ENCODE measurements at regions not wholly inside any gene's neighbourhood (a gene's known extent, or its start where the extent isn't known, plus 50 kb on each side); places are given as distances from the start of the nearest gene placed in this dataset.

DNA sequence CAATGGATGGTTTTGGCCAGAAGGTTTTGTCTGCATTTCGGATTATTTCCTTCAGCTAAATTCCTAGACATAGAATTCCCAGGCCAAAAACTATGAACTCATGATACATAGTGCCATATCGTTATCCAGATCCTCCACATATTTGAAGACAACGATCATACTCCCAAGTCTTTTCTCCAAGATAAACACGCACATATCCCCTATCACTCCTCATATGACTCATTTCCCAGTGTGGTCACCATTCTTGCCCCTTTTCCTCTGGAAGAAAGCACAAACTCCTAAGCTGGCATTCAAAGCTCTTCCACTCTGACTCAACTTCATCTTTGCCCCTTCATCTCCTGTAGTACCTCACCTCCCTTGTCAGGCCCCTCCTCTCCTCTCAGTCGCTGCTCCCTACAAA is 277.6 kb downstream of the PLPP3 start:
- no peak for FAIRE-seq
- no peak for TF ChIP-seq RAD21 (IDR thresholded peaks at IDR 0.05 in 1 of 2, conservative IDR thresholded peaks at IDR 0.05 in 1 of 2; ENCODE audit: low read depth in 2 of 2, low read length in 2 of 2)
- TF ChIP-seq GABPA (IDR thresholded peaks at IDR 0.05; ENCODE audit: borderline replicate concordance, insufficient read depth, low read length) = no peak
- no peak for TF ChIP-seq SP1 (IDR thresholded peaks at IDR 0.05; ENCODE audit: low read depth, low read length)
- no peak for TF ChIP-seq MAFK (IDR thresholded peaks at IDR 0.05; ENCODE audit: low read depth, low read length)
- TF ChIP-seq NRF1 (IDR thresholded peaks at IDR 0.05; ENCODE audit: low read depth, low read length) = no peak
- no peak for TF ChIP-seq RFX5 (IDR thresholded peaks at IDR 0.05; ENCODE audit: borderline replicate concordance, low read depth, low read length)
- no peak for TF ChIP-seq KDM4A (IDR thresholded peaks at IDR 0.05; ENCODE audit: low read depth, low read length, severe bottlenecking)
- no peak for TF ChIP-seq TBP (IDR thresholded peaks at IDR 0.05; ENCODE audit: low read depth, low read length)
- TF ChIP-seq CTBP2 (IDR thresholded peaks at IDR 0.05; ENCODE audit: borderline replicate concordance, insufficient read depth, insufficient read length, low read length) = no peak

More for the DNA sequence above, 277.6 kb downstream of the PLPP3 start:
- Histone ChIP-seq H3K79me2 (ENCODE audit: control insufficient read depth in 1 of 2, insufficient read depth in 2 of 2, low read length in 2 of 2) (no peaks in the 10 kb centered on the region), H3K9me3 (ENCODE audit: insufficient read depth in 2 of 2, low read depth in 1 of 2, low read length in 1 of 2) (no peaks in the 10 kb centered on the region), H3K27me3 (replicated peaks in 1 of 4; ENCODE audit: control insufficient read depth in 3 of 4, extremely low read depth in 1 of 4, insufficient read depth in 3 of 4, low read length in 3 of 4) (no peaks in the 10 kb centered on the region), H3K18ac (ENCODE audit: extremely low read depth, low read length) (no peak overlapping the region), H3K79me1 (ENCODE audit: low read depth, low read length) (no peaks in the 10 kb centered on the region), H3K23ac (ENCODE audit: insufficient read length) (no peak overlapping the region), H4K8ac (ENCODE audit: extremely low read depth, insufficient read depth, low read length) (no peak overlapping the region), H2BK120ac (replicated peaks; ENCODE audit: low read depth, low read length) (no peak overlapping the region), H2AFZ (ENCODE audit: low read length) (no peak overlapping the region), H3K27ac (ENCODE audit: low read depth, low read length) (no peak overlapping the region), H3K9ac (replicated peaks in 1 of 4; ENCODE audit: extremely low read depth in 1 of 4, low read depth in 3 of 4, low read length in 3 of 4) (no peak overlapping the region), H3K14ac (ENCODE audit: insufficient read length) (no peak overlapping the region), H3K4me1 (replicated peaks in 1 of 4; ENCODE audit: control insufficient read depth in 3 of 4, insufficient read depth in 4 of 4, low read length in 3 of 4) (no peaks in the 10 kb centered on the region), H3K4me2 (ENCODE audit: insufficient read depth in 1 of 2, low read depth in 2 of 2, low read length in 2 of 2) (no peak overlapping the region), H4K91ac (replicated peaks; ENCODE audit: insufficient read length, low read length) (no peak overlapping the region), H4K20me1 (replicated peaks in 1 of 2; ENCODE audit: control insufficient read depth in 1 of 2, insufficient read depth in 2 of 2, low read length in 2 of 2) (no peaks in the 10 kb centered on the region), H2BK20ac (ENCODE audit: low read length) (no peak overlapping the region), H2AK5ac (ENCODE audit: low read depth, low read length) (no peak overlapping the region), H2BK12ac (ENCODE audit: low read depth, low read length) (no peak overlapping the region), H3K4me3 (ENCODE audit: extremely low read depth in 1 of 4, insufficient read depth in 2 of 4, low read depth in 3 of 4, low read length in 4 of 4) (no peak overlapping the region), H4K5ac (ENCODE audit: insufficient read length, low read depth, low read length) (no peak overlapping the region), H3K4ac (replicated peaks; ENCODE audit: insufficient read length, low read depth, low read length) (no peak overlapping the region), H3K56ac (replicated peaks; ENCODE audit: insufficient read length, low read depth, low read length) (no peak overlapping the region), H2BK5ac (ENCODE audit: low read depth, low read length) (no peak overlapping the region), H2BK15ac (ENCODE audit: low read length) (no peak overlapping the region), H3K23me2 (ENCODE audit: low read depth, low read length) (no peaks in the 10 kb centered on the region; the same call in 1 of the 2 replicates), H3K36me3 (ENCODE audit: control insufficient read depth in 2 of 4, insufficient read depth in 4 of 4, low read length in 3 of 4) (no peaks in the 10 kb centered on the region)
- DNase-seq (ENCODE audit: low read depth in 1 of 2, low spot score in 2 of 2) = no peak
- 89% methylated on average over 5 of the region's 5 CpGs; no CpG with 5 or more reads in 1 of the 2 experiments for WGBS, 2 experiments (ENCODE audit: extremely low coverage in 1 of 2, insufficient coverage in 1 of 2, insufficient read length in 1 of 2, insufficient replicate concordance in 2 of 2, low coverage in 1 of 2, low lambda C conversion rate in 2 of 2, missing lambda C conversion rate in 1 of 2)
- POLR2A ChIA-PET (ENCODE audit: partially characterized antibody) = no interaction called here
- CTCF ChIA-PET (ENCODE audit: partially characterized antibody) = interaction anchor here (1.1 to 1.2 kb wide), 2 partner anchors 10 to 11 kb away, joined by 3 read pairs; no protein-coding TSS in a partner anchor
